H4 (cell line): ENCODE measurements at regions not wholly inside any gene's neighbourhood (a gene's known extent, or its start where the extent isn't known, plus 50 kb on each side); places are given as distances from the start of the nearest gene placed in this dataset.
"Not testable (repeated sequence)": the region's sequence is repeated elsewhere in the genome, so short reads cannot be mapped to it uniquely, and the experiment has no call there.

Experiments
- DNase-seq: peaks from one replicate; pipeline ENCODE4 v3.0.0-alpha.2; 2015; ENCODE audit warnings: low spot score

GRCh38 chr2:43149482-43150107 lies 76.8 kb downstream of the ZFP36L2 start:
- DNase-seq, result no peak

GRCh38 chr2:43146083-43146482 lies 80.3 kb downstream of the ZFP36L2 start:
- DNase-seq, result no peak

- DNase-seq, result no peak
Observed at GRCh38 chr2:43144263-43144662, 82.1 kb downstream of the ZFP36L2 start.

GRCh38 chr2:43143756-43144155 lies 82.7 kb downstream of the ZFP36L2 start:
- DNase-seq, result no peak

- no peak for DNase-seq
Observed at GRCh38 chr2:43142921-43143438, 83.4 kb downstream of the ZFP36L2 start.

GRCh38 chr2:43141636-43142151 lies 84.7 kb downstream of the ZFP36L2 start:
- DNase-seq, result not testable (repeated sequence)

GRCh38 chr2:43139996-43140621 lies 86.3 kb downstream of the ZFP36L2 start:
- DNase-seq, result no peak

- DNase-seq, result no peak
Observed at GRCh38 chr2:43139501-43139900, 86.9 kb downstream of the ZFP36L2 start.

GRCh38 chr2:43138441-43138840 lies 88.0 kb downstream of the ZFP36L2 start:
- no peak for DNase-seq

GRCh38 chr2:43136876-43137275 lies 89.5 kb downstream of the ZFP36L2 start:
- DNase-seq, result no peak

- DNase-seq, result no peak
Observed at GRCh38 chr2:43136011-43136799, 90.2 kb downstream of the ZFP36L2 start.

GRCh38 chr2:43135583-43135982 lies 90.8 kb downstream of the ZFP36L2 start:
- no peak for DNase-seq

GRCh38 chr2:43134571-43134889 lies 91.9 kb downstream of the ZFP36L2 start:
- no peak for DNase-seq

GRCh38 chr2:43133708-43134570 lies 92.5 kb downstream of the ZFP36L2 start:
- no peak for DNase-seq

- DNase-seq, result no peak
Observed at GRCh38 chr2:43133336-43133707, 93.1 kb downstream of the ZFP36L2 start.

- DNase-seq, result no peak
Observed at GRCh38 chr2:43132683-43133301, 93.6 kb downstream of the ZFP36L2 start.

GRCh38 chr2:43131890-43132682 lies 94.3 kb downstream of the ZFP36L2 start:
- DNase-seq, result no peak

- DNase-seq, result peak; percentile 90
Observed at GRCh38 chr2:43131051-43131889, 95.1 kb downstream of the ZFP36L2 start.

GRCh38 chr2:43130548-43130875 lies 95.9 kb downstream of the ZFP36L2 start:
- no peak for DNase-seq
